ENCODE measurements at regions not wholly inside any gene's neighbourhood (a gene's known extent, or its start where the extent isn't known, plus 50 kb on each side); places are given as distances from the start of the nearest gene placed in this dataset.

GRCh38 chr18:33841221-33841967 lies 263.4 kb downstream of the ASXL3 start:
- Histone ChIP-seq H3K79me2 (ENCODE audit: control insufficient read depth, insufficient read depth, low read length) (no peaks in the 10 kb centered on the region), H3K4me2 (ENCODE audit: insufficient read depth, low read length) (no peak overlapping the region), H4K20me1 (replicated peaks; ENCODE audit: control insufficient read depth, extremely low read depth, insufficient read depth, low read length) (no peaks in the 10 kb centered on the region), H3K27ac (ENCODE audit: insufficient read depth, low read depth, low read length) (no peak overlapping the region), H3K9ac (replicated peaks; ENCODE audit: extremely low read depth, insufficient read depth, low read length) (no peak overlapping the region), H3K9me3 (replicated peaks; ENCODE audit: control insufficient read depth, insufficient read depth, low read length) (no peaks in the 10 kb centered on the region), H3K4me3 (replicated peaks in 1 of 3; ENCODE audit: insufficient read depth in 1 of 3, low read depth in 1 of 3, low read length in 3 of 3) (no peak overlapping the region), H3K9me1 (replicated peaks; ENCODE audit: control insufficient read depth, extremely low read depth, insufficient read depth, low read length) (no peaks in the 10 kb centered on the region), H2AFZ (ENCODE audit: low read depth, low read length) (no peak overlapping the region), H3K36me3 (ENCODE audit: control insufficient read depth in 2 of 2, extremely low read depth in 1 of 2, insufficient read depth in 2 of 2, low read length in 2 of 2) (no peaks in the 10 kb centered on the region), H3K27me3 (ENCODE audit: control insufficient read depth in 2 of 2, insufficient read depth in 2 of 2, low read length in 2 of 2) (peaks cover 0 to 2% of the 10 kb centered on the region in 2 experiments), H3K4me1 (ENCODE audit: control insufficient read depth, extremely low read depth, insufficient read depth, low read length) (no peaks in the 10 kb centered on the region)
- FAIRE-seq = no peak
- ChIA-PET POLR2A (no interaction called here), CTCF (interaction anchor here (1.3 to 1.5 kb wide), 2 partner anchors 8 to 481 kb away, joined by 3 read pairs; no protein-coding TSS in a partner anchor)
- intact Hi-C loops (cut with micrococcal nuclease) = no loop called here
- no TSS peak for BruUV-seq (replicated peaks)
- TF ChIP-seq MAX (IDR thresholded peaks at IDR 0.05; ENCODE audit: insufficient read depth, insufficient read length) (no peak), JUN (IDR thresholded peaks at IDR 0.05; ENCODE audit: borderline replicate concordance, insufficient read depth, insufficient read length, low read depth) (no peak), GATA2 (IDR thresholded peaks at IDR 0.05; ENCODE audit: insufficient read depth, insufficient read length, low read depth, low read length) (no peak), MYC (IDR thresholded peaks at IDR 0.05; ENCODE audit: low read depth, low read length) (no peak), FOS (IDR thresholded peaks at IDR 0.05; ENCODE audit: borderline replicate concordance, insufficient read depth, low read length) (no peak), POLR2AphosphoS5 (IDR thresholded peaks at IDR 0.05; ENCODE audit: insufficient read depth, low read depth, low read length) (no peak), CTCF (IDR thresholded peaks at IDR 0.05; ENCODE audit: extremely low read depth in 1 of 2, insufficient read depth in 1 of 2, low read depth in 1 of 2, low read length in 2 of 2) (no peak), POLR2A (IDR thresholded peaks at IDR 0.05; ENCODE audit: low read depth, low read length) (no peak), EZH2 (IDR thresholded peaks at IDR 0.05; ENCODE audit: borderline replicate concordance, low read depth, low read length, severe bottlenecking) (no peak)
- DNase-seq (ENCODE audit: low read depth, low spot score) = no peak
- dilution Hi-C loops (cut with MboI; ENCODE audit: extremely low pct_ligation_motif_present, low sequenced_read_pairs) = no loop called here

Measured in endothelial cell of umbilical vein (primary cell).